MG63 (cell line): ENCODE measurements at regions not wholly inside any gene's neighbourhood (a gene's known extent, or its start where the extent isn't known, plus 50 kb on each side); places are given as distances from the start of the nearest gene placed in this dataset.
"Not testable (repeated sequence)": the region's sequence is repeated elsewhere in the genome, so short reads cannot be mapped to it uniquely, and the experiment has no call there.

Experiments
- DNase-seq: peaks from one replicate; pipeline ENCODE4 v3.0.0-alpha.2; 2020
- H3K27me3 ChIP-seq: fragments of 250-450 bp; sonication (Bioruptor Pico); 2 replicates; pipeline ENCODE4 v1.5.1; 2020; ENCODE audit warnings: mild to moderate bottlenecking, moderate library complexity
- H3K36me3 ChIP-seq: fragments of 250-450 bp; sonication (Bioruptor Pico); 2 replicates; pipeline ENCODE4 v1.5.1; 2020; ENCODE audit warnings: mild to moderate bottlenecking, moderate library complexity
- H3K4me3 ChIP-seq: fragments of 250-450 bp; sonication (Bioruptor Pico); 2 replicates; pipeline ENCODE4 v1.5.1; 2020; ENCODE audit warnings: mild to moderate bottlenecking, moderate library complexity
- H3K9me3 ChIP-seq: fragments of 250-450 bp; sonication (Bioruptor Pico); 2 replicates; pipeline ENCODE4 v1.5.1; 2020; ENCODE audit warnings: mild to moderate bottlenecking, moderate library complexity

DNA sequence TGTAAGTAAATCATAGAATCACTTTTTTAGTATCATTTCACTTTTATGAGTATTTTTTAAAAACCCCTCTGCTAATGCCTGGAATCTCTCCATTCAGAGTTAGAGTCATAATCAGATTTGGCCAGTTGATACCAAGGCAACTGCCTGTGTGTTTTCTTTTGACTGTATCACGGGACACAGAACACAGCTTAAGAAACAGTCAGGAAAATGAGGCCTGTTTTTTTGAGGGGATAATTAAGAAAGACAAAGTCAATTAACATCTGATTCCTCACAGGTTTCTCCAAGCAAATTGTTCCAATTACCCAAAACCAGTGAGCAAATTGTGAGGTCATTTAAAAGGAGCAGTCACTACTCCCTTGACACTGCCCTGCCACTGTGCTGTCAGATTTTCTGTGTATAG lies 944.5 kb upstream of the SOX9 start:
- Histone ChIP-seq H3K4me3 (no peak overlapping the region), H3K36me3 (no peaks in the 10 kb centered on the region), H3K9me3 (no peaks in the 10 kb centered on the region), H3K27me3 (no peaks in the 10 kb centered on the region)
- DNase-seq, result no peak

DNA sequence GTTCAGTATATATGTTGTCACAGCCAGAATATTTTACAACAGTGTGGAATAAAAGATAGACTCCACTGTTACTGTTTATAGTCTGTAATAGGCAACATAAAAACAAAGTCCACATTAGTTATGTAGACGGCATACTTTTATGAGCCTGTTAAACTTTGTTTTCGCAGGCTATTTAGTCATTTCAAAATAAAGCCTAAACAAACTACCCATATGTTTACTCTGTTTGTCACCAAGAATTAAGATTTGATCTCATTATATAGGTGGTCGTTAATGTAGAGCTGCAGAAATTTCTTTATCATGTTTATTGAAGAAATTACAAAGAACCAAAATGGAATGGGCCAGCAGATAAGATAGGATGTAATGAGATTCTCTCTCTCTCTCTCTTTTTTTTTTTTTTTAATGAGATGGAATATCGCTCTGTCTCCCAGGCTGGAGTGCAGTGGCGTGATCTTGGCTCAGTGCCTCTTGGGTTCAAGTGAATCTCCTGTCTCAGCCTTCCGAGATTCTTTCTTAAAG lies 943.8 kb upstream of the SOX9 start:
- H3K27me3 ChIP-seq, result no peaks in the 10 kb centered on the region
- no peak for DNase-seq

DNA sequence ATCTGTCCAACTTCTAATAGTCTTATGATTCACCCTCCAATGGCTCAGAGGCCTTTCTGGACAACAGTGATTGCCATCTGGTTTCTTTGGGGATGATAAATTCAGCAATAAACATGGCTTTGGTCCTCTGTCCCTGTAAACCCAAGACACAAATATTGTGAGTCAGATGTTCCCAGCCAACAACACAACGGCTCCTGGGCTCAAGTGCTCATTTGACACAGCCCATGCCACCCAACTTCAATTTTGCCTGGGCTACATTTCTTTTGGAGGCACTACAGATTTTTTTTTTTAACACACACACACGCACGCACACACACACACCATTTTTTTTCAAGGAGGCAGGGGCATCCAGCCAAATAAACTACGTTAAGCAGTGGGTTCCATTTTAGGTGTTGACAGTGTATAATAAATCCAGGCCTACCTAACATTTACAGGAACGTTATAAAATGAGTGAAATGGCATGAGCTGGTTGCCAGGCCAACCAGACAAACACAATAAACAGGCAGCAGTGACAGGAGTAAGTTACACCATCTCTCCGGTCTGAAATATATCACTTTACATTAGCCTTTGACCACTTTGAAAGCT lies 939.9 kb upstream of the SOX9 start:
- Histone ChIP-seq H3K36me3 (no peaks in the 10 kb centered on the region), H3K4me3 (no peak overlapping the region), H3K9me3 (no peaks in the 10 kb centered on the region), H3K27me3 (no peaks in the 10 kb centered on the region)
- peak; percentile 39 for DNase-seq

More for the DNA sequence above, 943.8 kb upstream of the SOX9 start:
- no peaks in the 10 kb centered on the region for H3K36me3 ChIP-seq
- H3K9me3 ChIP-seq, result no peaks in the 10 kb centered on the region
- no peak overlapping the region for H3K4me3 ChIP-seq

DNA sequence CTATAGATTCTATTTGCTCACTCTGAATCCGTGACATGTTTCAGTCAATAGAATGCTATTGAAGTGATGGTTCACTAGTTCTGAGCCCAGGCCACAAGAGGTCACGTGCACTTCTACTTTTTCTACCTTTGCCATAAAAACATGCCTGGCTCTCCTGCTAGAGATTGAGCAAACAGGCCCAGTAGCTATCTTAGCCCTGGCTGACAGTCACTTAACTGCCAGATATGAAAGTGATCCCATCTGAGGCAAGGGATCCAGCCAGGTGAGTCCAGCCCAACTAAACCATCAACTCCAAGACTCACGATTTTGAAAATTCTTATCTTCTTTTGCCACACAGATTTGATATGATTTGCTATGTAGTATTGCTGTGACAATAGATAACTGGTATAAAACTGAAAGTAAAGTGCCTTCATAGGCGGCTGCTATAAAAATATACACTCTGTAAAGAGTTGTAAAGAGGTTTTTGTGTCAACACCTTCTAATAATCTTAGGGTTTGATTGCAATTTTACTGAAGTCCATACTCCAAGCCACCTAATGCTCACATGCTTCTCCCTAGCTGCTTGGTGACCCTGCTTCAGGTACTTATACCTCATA lies 937.7 kb upstream of the SOX9 start:
- no peak for DNase-seq

DNA sequence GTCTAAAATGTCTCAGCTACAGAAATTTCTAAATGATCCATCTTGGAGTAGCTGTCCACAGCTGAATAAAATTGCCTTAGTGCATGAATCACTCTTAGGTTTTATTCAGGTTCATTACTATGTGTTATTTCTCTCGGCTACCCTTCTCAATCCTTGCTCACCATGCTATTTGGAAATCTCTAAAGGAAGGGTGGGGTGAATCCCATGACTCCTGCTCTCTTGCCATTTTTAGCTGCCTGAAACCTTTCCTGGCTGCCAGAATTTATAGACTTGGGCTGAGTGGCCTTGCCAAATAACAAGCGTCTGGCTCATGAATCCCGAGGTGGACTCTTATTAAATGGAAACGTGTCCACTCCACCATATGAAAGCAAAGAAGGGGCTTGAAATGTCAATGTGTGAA lies 936.1 kb upstream of the SOX9 start:
- Histone ChIP-seq H3K4me3 (no peak overlapping the region), H3K27me3 (no peaks in the 10 kb centered on the region), H3K9me3 (no peaks in the 10 kb centered on the region), H3K36me3 (no peaks in the 10 kb centered on the region)
- peak; percentile 42 for DNase-seq

More for the DNA sequence above, 937.7 kb upstream of the SOX9 start:
- Histone ChIP-seq H3K4me3 (no peak overlapping the region), H3K36me3 (no peaks in the 10 kb centered on the region), H3K9me3 (no peaks in the 10 kb centered on the region), H3K27me3 (no peaks in the 10 kb centered on the region)

DNA sequence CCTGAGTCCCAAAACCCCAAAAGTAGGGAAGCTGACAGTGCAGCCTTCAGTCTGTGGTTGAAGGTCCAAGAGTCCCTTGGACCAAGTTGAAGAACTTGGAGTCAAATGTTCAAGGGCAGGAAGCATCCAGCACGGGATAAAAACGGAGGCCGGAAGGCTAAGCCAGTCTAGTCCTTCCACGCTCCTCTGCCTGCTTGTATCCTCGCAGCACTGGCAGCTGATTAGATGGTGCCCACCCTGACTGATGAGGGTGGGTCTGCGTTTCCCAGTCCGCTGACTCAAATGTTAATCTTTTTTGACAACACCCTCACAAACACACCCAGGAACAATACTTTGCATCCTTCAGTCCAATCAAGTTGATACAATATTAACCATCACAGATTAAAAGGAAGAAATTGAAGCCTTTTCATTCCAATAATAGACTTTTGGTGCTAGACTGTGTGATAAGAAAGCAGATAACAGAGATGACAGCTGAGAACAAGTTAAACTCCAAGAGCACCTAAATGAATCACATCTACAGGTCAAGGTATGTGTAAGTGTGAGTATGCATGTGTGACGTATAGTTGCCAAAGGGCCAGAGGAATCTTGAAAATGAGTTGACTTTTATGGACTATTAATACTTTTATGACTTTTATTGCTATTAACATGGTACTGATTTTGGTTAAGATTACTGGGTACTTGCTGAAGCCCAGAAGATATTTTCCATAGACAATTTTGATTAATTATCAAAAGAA lies 933.5 kb upstream of the SOX9 start:
- Histone ChIP-seq H3K27me3 (no peaks in the 10 kb centered on the region), H3K36me3 (no peaks in the 10 kb centered on the region), H3K9me3 (no peaks in the 10 kb centered on the region), H3K4me3 (no peak overlapping the region)
- no peak for DNase-seq

DNA sequence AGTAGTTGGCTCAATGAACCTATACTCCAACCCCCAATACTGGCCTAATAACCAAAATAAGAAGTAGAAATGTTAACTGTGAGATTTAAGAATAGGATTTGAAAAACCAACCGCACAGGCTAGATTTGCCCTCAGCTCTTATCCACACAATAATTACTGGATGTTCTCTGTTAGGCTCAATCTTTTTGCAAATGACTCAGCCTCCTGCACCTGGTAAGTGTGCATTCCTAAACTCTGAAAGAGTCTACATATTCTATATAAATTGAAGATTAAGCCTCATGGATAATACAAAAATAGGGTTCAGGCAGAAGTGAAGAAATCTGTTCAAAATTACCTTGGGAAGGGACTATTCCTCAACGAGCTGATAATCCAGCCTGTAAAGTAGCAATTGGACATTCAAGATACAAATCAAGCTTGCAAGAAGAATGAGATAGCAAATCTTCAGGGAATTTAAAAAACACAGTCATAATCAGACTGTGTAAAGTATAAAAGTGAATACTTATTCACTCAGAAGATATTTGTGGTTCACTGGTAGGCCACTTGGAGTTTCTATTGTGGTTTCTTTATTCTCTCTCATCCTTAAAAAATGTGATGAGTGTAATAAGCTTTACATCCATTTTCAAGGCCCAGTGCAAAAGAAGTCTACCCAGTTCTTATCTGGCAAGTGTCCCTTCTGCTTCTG lies 931.9 kb upstream of the SOX9 start:
- Histone ChIP-seq H3K9me3 (no peaks in the 10 kb centered on the region), H3K27me3 (no peaks in the 10 kb centered on the region), H3K36me3 (no peaks in the 10 kb centered on the region), H3K4me3 (no peak overlapping the region)
- DNase-seq, result peak; percentile 15

DNA sequence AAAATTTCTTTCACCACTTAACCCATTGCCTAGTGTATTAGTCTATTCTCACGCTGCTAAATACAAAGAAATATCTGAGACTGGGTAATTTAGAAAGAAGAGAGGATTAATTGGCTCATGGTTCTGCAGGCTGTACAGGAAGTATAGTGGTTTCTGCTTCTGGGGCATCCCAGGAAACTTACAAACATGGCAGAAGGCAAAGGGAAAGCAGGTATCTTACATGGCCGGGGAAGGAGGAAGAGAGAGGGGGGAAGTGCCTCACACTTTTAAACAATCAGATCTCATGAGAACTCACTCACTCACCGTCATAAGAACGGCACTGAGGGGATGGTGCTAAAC lies 931.4 kb upstream of the SOX9 start:
- Histone ChIP-seq H3K27me3 (no peaks in the 10 kb centered on the region), H3K9me3 (no peaks in the 10 kb centered on the region), H3K4me3 (no peak overlapping the region), H3K36me3 (no peaks in the 10 kb centered on the region)
- DNase-seq, result no peak

DNA sequence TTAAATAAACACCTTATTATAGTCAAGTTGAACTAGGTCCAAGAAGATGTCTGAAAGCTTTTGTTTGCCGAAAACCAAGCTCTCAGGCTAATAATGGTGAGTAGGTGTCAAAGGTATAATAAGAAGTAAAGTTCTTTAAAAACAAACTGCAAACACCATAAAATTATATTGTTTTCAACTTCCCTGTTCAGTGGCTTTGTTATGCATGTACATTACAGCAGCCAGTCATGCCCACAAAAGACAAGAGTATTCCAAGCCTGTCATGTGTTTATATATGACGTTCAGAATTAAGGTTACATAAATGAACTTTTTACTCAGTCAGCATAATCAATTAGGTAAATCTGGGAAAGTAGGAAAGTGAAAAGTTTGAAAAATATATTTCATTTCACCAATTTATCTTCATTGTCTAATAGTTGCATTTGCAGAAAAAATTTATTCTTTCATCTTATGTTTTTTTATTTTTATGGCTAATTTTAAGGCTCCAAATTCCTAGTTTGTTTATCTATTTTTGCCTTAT lies 928.7 kb upstream of the SOX9 start:
- Histone ChIP-seq H3K9me3 (no peaks in the 10 kb centered on the region), H3K4me3 (no peak overlapping the region), H3K36me3 (no peaks in the 10 kb centered on the region), H3K27me3 (no peaks in the 10 kb centered on the region)
- DNase-seq, result no peak

DNA sequence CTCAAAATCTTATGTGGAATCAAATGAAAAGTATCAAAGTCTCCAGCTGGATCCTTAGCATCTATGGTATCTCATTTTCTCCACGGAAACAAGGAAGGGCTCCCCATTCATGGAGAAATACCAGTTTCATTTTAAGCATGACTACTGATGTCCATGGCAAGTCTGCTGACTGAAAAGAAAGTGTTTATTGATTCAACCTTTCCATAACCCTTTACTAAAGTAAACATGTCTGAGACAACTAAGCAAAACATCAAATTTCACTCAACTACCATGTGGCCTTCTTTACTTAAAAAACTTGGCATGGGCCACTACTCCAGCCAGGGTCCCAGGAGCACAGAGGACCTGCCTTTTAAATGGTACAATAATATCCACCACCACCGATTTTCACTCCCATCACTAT lies 928.0 kb upstream of the SOX9 start:
- DNase-seq, result no peak
- no peaks in the 10 kb centered on the region for H3K36me3 ChIP-seq
- no peaks in the 10 kb centered on the region for H3K9me3 ChIP-seq
- no peak overlapping the region for H3K4me3 ChIP-seq
- no peaks in the 10 kb centered on the region for H3K27me3 ChIP-seq

DNA sequence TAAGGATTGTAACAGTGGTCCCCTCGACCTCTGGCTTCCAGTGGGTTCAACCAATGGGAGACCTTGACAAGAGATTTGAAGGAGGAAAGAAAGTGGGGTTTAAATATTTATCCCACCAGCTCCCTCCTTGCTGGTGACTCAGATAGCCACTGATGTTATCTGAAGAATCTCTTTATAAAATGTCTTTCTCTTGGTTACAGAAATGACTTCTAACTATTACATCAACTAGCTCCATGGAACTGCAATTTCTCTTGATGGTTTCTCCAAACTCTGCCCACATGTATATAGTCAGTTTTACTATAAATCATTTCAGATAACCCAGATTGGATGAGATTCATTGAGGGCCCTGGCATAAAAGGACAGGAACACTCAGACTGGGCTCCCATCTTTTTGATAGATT lies 920.2 kb upstream of the SOX9 start:
- Histone ChIP-seq H3K36me3 (no peaks in the 10 kb centered on the region), H3K27me3 (no peaks in the 10 kb centered on the region), H3K9me3 (no peaks in the 10 kb centered on the region), H3K4me3 (no peak overlapping the region)
- DNase-seq, result no peak

DNA sequence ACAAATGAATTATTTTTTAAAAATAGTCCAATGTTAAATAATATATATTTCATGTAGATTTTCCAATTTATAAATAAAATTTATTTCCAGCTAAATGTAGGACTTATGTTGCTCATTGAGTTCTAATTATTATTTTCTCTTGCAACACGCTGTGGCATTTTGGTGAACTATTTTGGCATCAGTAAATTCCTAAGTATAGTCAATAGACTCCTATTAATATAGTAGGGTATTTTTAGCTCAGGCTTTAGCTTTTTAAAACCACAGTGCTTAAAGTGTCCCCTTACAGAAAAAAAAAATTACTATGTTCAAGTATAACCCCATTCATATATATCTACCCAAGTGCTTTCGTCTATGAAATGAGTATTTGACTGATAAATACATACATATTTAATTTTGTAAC lies 919.2 kb upstream of the SOX9 start:
- Histone ChIP-seq H3K36me3 (no peaks in the 10 kb centered on the region), H3K9me3 (no peaks in the 10 kb centered on the region), H3K27me3 (no peaks in the 10 kb centered on the region), H3K4me3 (no peak overlapping the region)
- no peak for DNase-seq

DNA sequence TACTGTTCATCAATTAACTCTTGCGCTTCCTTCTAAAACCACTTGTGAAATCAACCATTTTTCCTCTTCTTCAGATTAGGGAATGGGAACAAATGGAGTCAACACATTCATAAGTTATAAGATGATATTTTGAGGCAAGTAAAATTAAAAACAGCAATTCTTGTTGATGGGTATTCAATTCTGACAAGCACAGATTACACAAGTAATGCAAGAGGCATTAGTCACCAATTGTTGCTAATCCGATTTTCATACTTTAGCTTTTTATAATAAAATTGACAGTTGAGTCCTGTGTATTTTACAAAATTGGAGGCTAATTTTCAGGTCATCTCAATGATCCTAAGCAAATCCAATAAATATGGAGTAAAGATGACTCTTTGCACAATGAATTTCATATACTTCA lies 918.4 kb upstream of the SOX9 start:
- Histone ChIP-seq H3K9me3 (no peaks in the 10 kb centered on the region), H3K4me3 (no peak overlapping the region), H3K36me3 (no peaks in the 10 kb centered on the region), H3K27me3 (no peaks in the 10 kb centered on the region)
- DNase-seq, result no peak

DNA sequence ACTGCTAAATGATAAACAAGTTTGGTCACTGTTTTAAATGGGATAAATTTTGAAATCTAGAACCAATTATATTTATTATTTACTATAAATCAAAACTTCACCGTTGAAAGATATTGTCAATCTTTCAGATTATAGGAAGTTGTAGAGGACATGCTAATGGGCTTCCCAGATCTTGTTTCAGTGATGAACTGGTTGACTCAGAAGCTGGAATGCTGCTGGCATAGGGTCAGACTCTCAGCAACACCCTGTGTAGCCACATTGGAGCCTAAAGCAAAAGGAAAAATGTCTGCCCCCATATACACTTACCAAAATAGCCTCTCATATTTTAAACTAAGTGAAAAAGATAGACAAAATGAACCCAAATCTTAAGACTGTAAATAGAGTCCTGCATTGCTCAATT lies 916.9 kb upstream of the SOX9 start:
- Histone ChIP-seq H3K9me3 (no peaks in the 10 kb centered on the region), H3K27me3 (no peaks in the 10 kb centered on the region), H3K36me3 (no peaks in the 10 kb centered on the region), H3K4me3 (no peak overlapping the region)
- peak; percentile 8 for DNase-seq

DNA sequence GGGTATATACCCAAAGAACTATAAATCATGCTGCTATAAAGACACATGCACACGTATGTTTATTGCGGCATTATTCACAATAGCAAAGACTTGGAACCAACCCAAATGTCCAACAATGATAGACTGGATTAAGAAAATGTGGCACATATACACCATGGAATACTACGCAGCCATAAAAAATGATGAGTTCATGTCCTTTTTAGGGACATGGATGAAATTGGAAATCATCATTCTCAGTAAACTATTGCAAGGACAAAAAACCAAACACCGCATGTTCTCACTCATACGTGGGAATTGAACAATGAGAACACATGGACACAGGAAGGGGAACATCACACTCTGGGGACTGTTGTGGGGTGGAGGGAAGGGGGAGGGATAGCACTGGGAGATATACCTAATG lies 914.9 kb upstream of the SOX9 start:
- H3K27me3 ChIP-seq, H3K36me3 ChIP-seq, H3K4me3 ChIP-seq, H3K9me3 ChIP-seq, DNase-seq: not testable (repeated sequence)

DNA sequence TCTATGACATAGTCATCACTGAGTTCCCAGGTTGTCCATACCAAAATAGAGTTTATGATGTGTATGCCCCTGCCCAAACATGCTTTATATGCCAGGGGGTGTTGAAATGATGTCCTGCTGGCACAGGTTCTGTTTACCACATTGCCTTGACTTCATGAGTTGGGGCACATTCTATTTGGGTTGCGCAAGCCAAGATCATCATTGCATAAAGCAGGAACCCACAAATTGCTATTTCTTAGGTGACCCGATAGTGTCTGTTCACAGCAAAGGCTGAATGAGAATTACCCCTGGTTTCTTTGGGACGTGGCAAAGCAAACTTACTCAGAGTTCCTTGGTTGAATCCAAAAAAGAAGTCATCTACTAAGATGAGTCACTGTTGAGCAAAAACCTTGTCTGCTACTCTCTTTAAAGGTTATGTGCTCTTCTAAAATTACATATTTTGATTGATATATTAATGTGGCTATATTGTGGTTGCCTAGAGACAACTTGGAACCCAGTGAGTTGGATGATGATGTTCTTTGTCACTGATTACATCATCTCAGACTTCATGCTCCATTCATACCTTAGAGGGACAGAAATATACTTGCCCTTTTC lies 912.6 kb upstream of the SOX9 start:
- no peaks in the 10 kb centered on the region for H3K36me3 ChIP-seq
- H3K27me3 ChIP-seq, result no peaks in the 10 kb centered on the region
- no peak for DNase-seq
- H3K4me3 ChIP-seq, result no peak overlapping the region
- H3K9me3 ChIP-seq, result no peaks in the 10 kb centered on the region

DNA sequence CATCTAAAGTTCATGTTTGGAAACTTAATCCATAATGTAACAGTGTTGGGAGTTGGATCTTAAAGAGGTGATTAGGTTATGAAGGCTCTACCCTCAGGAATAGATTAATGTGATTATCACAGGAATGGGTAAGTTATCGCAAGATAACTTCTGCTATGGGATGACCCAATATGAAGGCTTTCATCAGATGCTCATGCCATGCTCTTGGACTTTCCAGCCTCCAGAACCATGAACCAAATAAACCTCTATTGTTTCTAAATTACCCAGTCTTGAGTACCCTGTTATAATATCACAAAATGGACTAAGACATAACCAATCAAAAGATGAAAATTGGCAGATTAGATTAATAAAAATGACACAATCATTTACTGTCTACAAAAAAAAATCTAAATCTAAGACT lies 906.9 kb upstream of the SOX9 start:
- H3K4me3 ChIP-seq, result no peak overlapping the region
- H3K27me3 ChIP-seq, result no peaks in the 10 kb centered on the region
- no peaks in the 10 kb centered on the region for H3K36me3 ChIP-seq
- 0 out of 2 replicates have a peak, but pooled peaks cover 7% of the 10 kb centered on the region for H3K9me3 ChIP-seq
- no peak for DNase-seq
